Ascending aorta (tissue), 2 donors: ENCODE measurements at regions not wholly inside any gene's neighbourhood (a gene's known extent, or its start where the extent isn't known, plus 50 kb on each side); places are given as distances from the start of the nearest gene placed in this dataset.

ENCODE experiments used
- DNase-seq, 2 donors: peaks; one replicate each; pipeline ENCODE4 v3.0.0-alpha.2; 2019; ENCODE audit warnings: low spot score in 2 of 2
- H3K27ac ChIP-seq, 2 donors: fragments of 200-600 bp; sonication (generic); one replicate each; pipeline ENCODE4 v1.5.1; 2016 to 2017; ENCODE audit warnings: mild to moderate bottlenecking in 1 of 2
- H3K27me3 ChIP-seq: fragments of 200-600 bp; sonication (generic); one replicate; pipeline ENCODE4 v1.5.1; 2017
- H3K36me3 ChIP-seq, 2 donors: fragments of 200-600 bp; sonication (generic); one replicate each; pipeline ENCODE4 v1.5.1; 2016
- H3K4me1 ChIP-seq, 2 donors: fragments of 200-600 bp; sonication (generic); one replicate each; pipeline ENCODE4 v1.5.1; 2016 to 2017; ENCODE audit warnings: mild to moderate bottlenecking in 1 of 2
- H3K4me3 ChIP-seq, 2 donors: fragments of 200-600 bp; sonication (generic); one replicate each; pipeline ENCODE4 v1.5.1; 2016 to 2017; ENCODE audit warnings: mild to moderate bottlenecking in 1 of 2
- H3K9me3 ChIP-seq, 2 donors: fragments of 200-600 bp; sonication (generic); one replicate each; pipeline ENCODE4 v1.5.1; 2016
- CTCF ChIP-seq, 3 experiments: fragments of 200-600 bp in 2 of 3; fragments of 450-650 bp in 1 of 3; sonication (generic) in 2 of 3; IDR thresholded peaks; one replicate each; pipeline ENCODE4 v1.5.1; 2016 to 2019; ENCODE audit warnings: antibody characterized with exemption in 3 of 3, mild to moderate bottlenecking in 1 of 3, moderate library complexity in 1 of 3
- intact Hi-C: fragments of 100-400 bp; cut with DNase I; formaldehyde crosslinking; loops from one replicate; pipeline ENCODE4 v1.15.1; 2023

DNA sequence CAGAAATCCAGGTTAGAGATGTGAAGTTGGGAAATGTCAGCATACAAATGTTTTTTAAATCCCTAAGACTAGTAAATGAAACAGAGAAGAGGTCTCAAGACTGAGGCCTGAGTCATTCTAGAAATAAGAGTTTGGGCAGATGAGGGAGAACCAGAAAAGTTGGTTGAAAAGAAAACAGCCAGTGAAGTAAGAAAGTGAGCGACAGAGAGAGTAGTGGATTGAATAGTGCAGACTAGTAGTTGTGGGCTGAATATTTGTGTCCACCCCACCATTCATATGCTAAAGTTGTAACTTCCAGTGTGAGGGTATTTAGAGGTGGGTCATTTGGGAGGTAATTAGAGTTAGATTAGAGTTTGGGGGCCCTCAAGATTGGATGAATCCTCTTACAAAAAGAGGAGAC is 889.2 kb downstream of the TTLL7 start:
- TF ChIP-seq CTCF (IDR thresholded peaks at IDR 0.05) = no peak

GRCh38 chr1:83104558-83104957 is 894.4 kb downstream of the TTLL7 start:
- DNase-seq = no peak
- H3K4me1 ChIP-seq = no peaks in the 10 kb centered on the region
- H3K9me3 ChIP-seq = no peaks in the 10 kb centered on the region
- no peak overlapping the region for H3K4me3 ChIP-seq
- no peaks in the 10 kb centered on the region for H3K36me3 ChIP-seq
- TF ChIP-seq CTCF (IDR thresholded peaks at IDR 0.05) = no peak
- H3K27ac ChIP-seq = no peak overlapping the region
- intact Hi-C loops = no loop called here
- no peaks in the 10 kb centered on the region for H3K27me3 ChIP-seq

More for the DNA sequence above, 889.2 kb downstream of the TTLL7 start:
- no peak overlapping the region for H3K4me3 ChIP-seq
- no peaks in the 10 kb centered on the region for H3K36me3 ChIP-seq
- no peak overlapping the region for H3K27ac ChIP-seq
- H3K27me3 ChIP-seq = no peaks in the 10 kb centered on the region
- no peak for DNase-seq
- intact Hi-C loops = no loop called here
- no peaks in the 10 kb centered on the region for H3K4me1 ChIP-seq
- H3K9me3 ChIP-seq = no peaks in the 10 kb centered on the region

GRCh38 chr1:83103341-83103740 is 895.6 kb downstream of the TTLL7 start:
- intact Hi-C loops = no loop called here
- no peak overlapping the region for H3K4me3 ChIP-seq
- no peak overlapping the region for H3K27ac ChIP-seq
- H3K4me1 ChIP-seq = no peaks in the 10 kb centered on the region
- H3K9me3 ChIP-seq = no peaks in the 10 kb centered on the region
- H3K36me3 ChIP-seq = no peaks in the 10 kb centered on the region
- DNase-seq = no peak
- H3K27me3 ChIP-seq = no peaks in the 10 kb centered on the region
- TF ChIP-seq CTCF (IDR thresholded peaks at IDR 0.05) = no peak

- TF ChIP-seq CTCF (IDR thresholded peaks at IDR 0.05) = no peak
- H3K4me1 ChIP-seq = no peaks in the 10 kb centered on the region
- intact Hi-C loops = no loop called here
- H3K36me3 ChIP-seq = no peaks in the 10 kb centered on the region
- DNase-seq = no peak
- H3K9me3 ChIP-seq = no peaks in the 10 kb centered on the region
- H3K27me3 ChIP-seq = no peaks in the 10 kb centered on the region
- H3K27ac ChIP-seq = no peak overlapping the region
- no peak overlapping the region for H3K4me3 ChIP-seq
Measured at GRCh38 chr1:83102630-83103071, 896.3 kb downstream of the TTLL7 start.

DNA sequence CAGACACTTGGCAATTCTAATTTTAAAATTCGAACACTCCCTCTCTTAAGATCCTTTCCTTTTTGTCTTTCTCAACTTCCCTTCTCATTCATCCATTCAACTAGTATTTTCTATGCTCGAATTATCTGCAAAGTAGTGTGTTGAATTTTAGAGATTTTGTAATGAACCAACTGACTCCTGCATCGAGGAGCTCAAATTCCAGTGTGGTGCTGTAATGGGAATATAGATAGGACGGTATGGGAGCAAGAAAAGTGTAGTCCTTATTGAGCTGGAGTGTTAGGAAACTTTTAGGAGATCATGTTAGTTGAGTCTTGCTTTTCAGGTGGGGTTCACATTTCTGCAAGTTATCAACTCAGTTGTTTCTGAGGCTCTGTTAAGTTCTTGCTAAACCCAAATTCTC is 897.5 kb downstream of the TTLL7 start:
- Histone ChIP-seq H3K4me1 (no peaks in the 10 kb centered on the region), H3K27me3 (no peaks in the 10 kb centered on the region), H3K4me3 (no peak overlapping the region), H3K9me3 (no peaks in the 10 kb centered on the region), H3K36me3 (no peaks in the 10 kb centered on the region), H3K27ac (no peak overlapping the region)
- intact Hi-C loops = no loop called here
- DNase-seq = no peak
- no peak for TF ChIP-seq CTCF (IDR thresholded peaks at IDR 0.05)

- no peak for DNase-seq
- H3K4me1 ChIP-seq = no peaks in the 10 kb centered on the region
- H3K36me3 ChIP-seq = no peaks in the 10 kb centered on the region
- H3K4me3 ChIP-seq = no peak overlapping the region
- no peaks in the 10 kb centered on the region for H3K27me3 ChIP-seq
- no peak for TF ChIP-seq CTCF (IDR thresholded peaks at IDR 0.05)
- intact Hi-C loops = no loop called here
- H3K27ac ChIP-seq = no peak overlapping the region
- H3K9me3 ChIP-seq = no peaks in the 10 kb centered on the region
Measured at GRCh38 chr1:83100133-83100532, 898.8 kb downstream of the TTLL7 start.
